ENCODE measurements at regions not wholly inside any gene's neighbourhood (a gene's known extent, or its start where the extent isn't known, plus 50 kb on each side); places are given as distances from the start of the nearest gene placed in this dataset.

DNA sequence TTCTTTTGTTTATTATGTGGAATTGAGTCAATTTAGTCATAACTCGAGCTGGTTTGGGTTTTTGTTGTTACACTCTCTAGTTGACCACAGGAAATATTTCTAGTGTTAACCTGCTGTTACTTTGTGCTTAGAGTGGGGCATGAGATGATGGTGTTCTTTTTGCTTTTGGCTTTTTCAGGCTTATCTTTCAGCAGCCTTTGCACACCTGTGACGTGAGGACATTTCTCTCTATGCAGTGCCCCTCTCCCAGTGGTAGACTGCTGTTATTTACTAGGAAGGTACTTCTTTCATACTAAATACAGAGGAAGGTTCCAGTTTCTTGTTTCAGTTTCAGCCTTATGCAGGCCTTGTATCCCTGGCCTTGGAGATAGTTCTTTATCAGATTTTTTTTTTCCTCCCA, 766.8 kb upstream of the MAN1A1 start:
- in situ Hi-C loops (cut with MboI) (no loop called here), intact Hi-C loops (cut with micrococcal nuclease) (no loop called here)
- H3K9me1 ChIP-seq (ENCODE audit: control insufficient read depth, insufficient read depth, low read length): no peaks in the 10 kb centered on the region
- CTCF ChIA-PET (ENCODE audit: low intra/inter-chr PET ratio): no interaction called here
- no peaks in the 10 kb centered on the region for H3K9me3 ChIP-seq (replicated peaks; ENCODE audit: control insufficient read depth, insufficient read depth, low read depth, low read length)
- POLR2A ChIA-PET: no interaction called here
- no peak overlapping the region for H3K4me3 ChIP-seq
- H4K20me1 ChIP-seq (replicated peaks; ENCODE audit: control insufficient read depth, insufficient read depth, low read length): no peaks in the 10 kb centered on the region
- DNase-seq (ENCODE audit: extremely low read depth in 1 of 4, low spot score in 3 of 4): no peak
- ATAC-seq: no peak
- FAIRE-seq: no peak
- no peaks in the 10 kb centered on the region for H3K79me2 ChIP-seq (ENCODE audit: control insufficient read depth, insufficient read depth, low read length)
- no peaks in the 10 kb centered on the region for H3K4me1 ChIP-seq (replicated peaks in 1 of 2; ENCODE audit: control insufficient read depth in 2 of 2, insufficient read depth in 2 of 2, low read length in 2 of 2)
- no TSS peak for BruUV-seq (replicated peaks)
- H3K27ac ChIP-seq (ENCODE audit: extremely low read depth, low read depth, low read length): no peak overlapping the region
- no peaks in the 10 kb centered on the region for H3K36me3 ChIP-seq (ENCODE audit: control insufficient read depth, insufficient read depth, low read length)
- H3K27me3 ChIP-seq (ENCODE audit: control insufficient read depth in 2 of 2, insufficient read depth in 2 of 2, low read length in 2 of 2): no peaks in the 10 kb centered on the region
- H3K9ac ChIP-seq (ENCODE audit: insufficient read depth in 1 of 2, low read depth in 2 of 2, low read length in 2 of 2): no peak overlapping the region
- no peak overlapping the region for H3K4me2 ChIP-seq (ENCODE audit: insufficient read depth, low read length)
- 0% methylated on average over 2 of the region's 2 CpGs for WGBS (ENCODE audit: insufficient coverage, low coverage, missing lambda C conversion rate)
- no peak overlapping the region for H2AFZ ChIP-seq (ENCODE audit: low read depth, low read length)
- TF ChIP-seq NCOA4 (IDR thresholded peaks at IDR 0.05; ENCODE audit: partially characterized antibody) (no peak), ZKSCAN1 (IDR thresholded peaks at IDR 0.05; ENCODE audit: low read depth, low read length) (no peak), XRCC4 (IDR thresholded peaks at IDR 0.05; ENCODE audit: extremely low read depth, insufficient read depth, insufficient read length) (no peak), ZNF444 (CRISPR knock-in tag; IDR thresholded peaks at IDR 0.05) (no peak), ZNF707 (CRISPR knock-in tag; conservative IDR thresholded peaks at IDR 0.05) (no peak), SOX6 (IDR thresholded peaks at IDR 0.05) (no peak), CREB3 (tag; conservative IDR thresholded peaks at IDR 0.05; ENCODE audit: low read depth) (no peak), FOXJ3 (CRISPR knock-in tag; IDR thresholded peaks at IDR 0.05) (no peak), NFE2 (IDR thresholded peaks at IDR 0.05; ENCODE audit: low read depth) (no peak), ZNF282 (CRISPR knock-in tag; IDR thresholded peaks at IDR 0.05) (no peak), STAT5A (IDR thresholded peaks at IDR 0.05; ENCODE audit: borderline replicate concordance, low read length) (no peak)
- TF ChIP-seq, protein P1, sequence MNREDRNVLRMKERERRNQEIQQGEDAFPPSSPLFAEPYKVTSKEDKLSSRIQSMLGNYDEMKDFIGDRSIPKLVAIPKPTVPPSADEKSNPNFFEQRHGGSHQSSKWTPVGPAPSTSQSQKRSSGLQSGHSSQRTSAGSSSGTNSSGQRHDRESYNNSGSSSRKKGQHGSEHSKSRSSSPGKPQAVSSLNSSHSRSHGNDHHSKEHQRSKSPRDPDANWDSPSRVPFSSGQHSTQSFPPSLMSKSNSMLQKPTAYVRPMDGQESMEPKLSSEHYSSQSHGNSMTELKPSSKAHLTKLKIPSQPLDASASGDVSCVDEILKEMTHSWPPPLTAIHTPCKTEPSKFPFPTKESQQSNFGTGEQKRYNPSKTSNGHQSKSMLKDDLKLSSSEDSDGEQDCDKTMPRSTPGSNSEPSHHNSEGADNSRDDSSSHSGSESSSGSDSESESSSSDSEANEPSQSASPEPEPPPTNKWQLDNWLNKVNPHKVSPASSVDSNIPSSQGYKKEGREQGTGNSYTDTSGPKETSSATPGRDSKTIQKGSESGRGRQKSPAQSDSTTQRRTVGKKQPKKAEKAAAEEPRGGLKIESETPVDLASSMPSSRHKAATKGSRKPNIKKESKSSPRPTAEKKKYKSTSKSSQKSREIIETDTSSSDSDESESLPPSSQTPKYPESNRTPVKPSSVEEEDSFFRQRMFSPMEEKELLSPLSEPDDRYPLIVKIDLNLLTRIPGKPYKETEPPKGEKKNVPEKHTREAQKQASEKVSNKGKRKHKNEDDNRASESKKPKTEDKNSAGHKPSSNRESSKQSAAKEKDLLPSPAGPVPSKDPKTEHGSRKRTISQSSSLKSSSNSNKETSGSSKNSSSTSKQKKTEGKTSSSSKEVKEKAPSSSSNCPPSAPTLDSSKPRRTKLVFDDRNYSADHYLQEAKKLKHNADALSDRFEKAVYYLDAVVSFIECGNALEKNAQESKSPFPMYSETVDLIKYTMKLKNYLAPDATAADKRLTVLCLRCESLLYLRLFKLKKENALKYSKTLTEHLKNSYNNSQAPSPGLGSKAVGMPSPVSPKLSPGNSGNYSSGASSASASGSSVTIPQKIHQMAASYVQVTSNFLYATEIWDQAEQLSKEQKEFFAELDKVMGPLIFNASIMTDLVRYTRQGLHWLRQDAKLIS (CRISPR knock-in tag; IDR thresholded peaks at IDR 0.05): no peak
- TF ChIP-seq, protein P2, sequence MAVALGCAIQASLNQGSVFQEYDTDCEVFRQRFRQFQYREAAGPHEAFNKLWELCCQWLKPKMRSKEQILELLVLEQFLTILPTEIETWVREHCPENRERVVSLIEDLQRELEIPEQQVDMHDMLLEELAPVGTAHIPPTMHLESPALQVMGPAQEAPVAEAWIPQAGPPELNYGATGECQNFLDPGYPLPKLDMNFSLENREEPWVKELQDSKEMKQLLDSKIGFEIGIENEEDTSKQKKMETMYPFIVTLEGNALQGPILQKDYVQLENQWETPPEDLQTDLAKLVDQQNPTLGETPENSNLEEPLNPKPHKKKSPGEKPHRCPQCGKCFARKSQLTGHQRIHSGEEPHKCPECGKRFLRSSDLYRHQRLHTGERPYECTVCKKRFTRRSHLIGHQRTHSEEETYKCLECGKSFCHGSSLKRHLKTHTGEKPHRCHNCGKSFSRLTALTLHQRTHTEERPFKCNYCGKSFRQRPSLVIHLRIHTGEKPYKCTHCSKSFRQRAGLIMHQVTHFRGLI (CRISPR knock-in tag; IDR thresholded peaks at IDR 0.05): no peak
- TF ChIP-seq, protein P3, sequence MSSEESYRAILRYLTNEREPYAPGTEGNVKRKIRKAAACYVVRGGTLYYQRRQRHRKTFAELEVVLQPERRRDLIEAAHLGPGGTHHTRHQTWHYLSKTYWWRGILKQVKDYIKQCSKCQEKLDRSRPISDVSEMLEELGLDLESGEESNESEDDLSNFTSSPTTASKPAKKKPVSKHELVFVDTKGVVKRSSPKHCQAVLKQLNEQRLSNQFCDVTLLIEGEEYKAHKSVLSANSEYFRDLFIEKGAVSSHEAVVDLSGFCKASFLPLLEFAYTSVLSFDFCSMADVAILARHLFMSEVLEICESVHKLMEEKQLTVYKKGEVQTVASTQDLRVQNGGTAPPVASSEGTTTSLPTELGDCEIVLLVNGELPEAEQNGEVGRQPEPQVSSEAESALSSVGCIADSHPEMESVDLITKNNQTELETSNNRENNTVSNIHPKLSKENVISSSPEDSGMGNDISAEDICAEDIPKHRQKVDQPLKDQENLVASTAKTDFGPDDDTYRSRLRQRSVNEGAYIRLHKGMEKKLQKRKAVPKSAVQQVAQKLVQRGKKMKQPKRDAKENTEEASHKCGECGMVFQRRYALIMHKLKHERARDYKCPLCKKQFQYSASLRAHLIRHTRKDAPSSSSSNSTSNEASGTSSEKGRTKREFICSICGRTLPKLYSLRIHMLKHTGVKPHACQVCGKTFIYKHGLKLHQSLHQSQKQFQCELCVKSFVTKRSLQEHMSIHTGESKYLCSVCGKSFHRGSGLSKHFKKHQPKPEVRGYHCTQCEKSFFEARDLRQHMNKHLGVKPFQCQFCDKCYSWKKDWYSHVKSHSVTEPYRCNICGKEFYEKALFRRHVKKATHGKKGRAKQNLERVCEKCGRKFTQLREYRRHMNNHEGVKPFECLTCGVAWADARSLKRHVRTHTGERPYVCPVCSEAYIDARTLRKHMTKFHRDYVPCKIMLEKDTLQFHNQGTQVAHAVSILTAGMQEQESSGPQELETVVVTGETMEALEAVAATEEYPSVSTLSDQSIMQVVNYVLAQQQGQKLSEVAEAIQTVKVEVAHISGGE (CRISPR knock-in tag; IDR thresholded peaks at IDR 0.05): no peak
